HG03103 (cell line): ENCODE measurements at regions not wholly inside any gene's neighbourhood (a gene's known extent, or its start where the extent isn't known, plus 50 kb on each side); places are given as distances from the start of the nearest gene placed in this dataset.

Experiments used
- ATAC-seq: cut with Tn5 transposase; IDR thresholded peaks from one replicate; pipeline ENCODE4 v1.9.1; 2021; ENCODE audit warnings: low read depth; ENCODE audit not compliant: unreplicated experiment

GRCh38 chr2:171225989-171226388 is 65.3 kb upstream of the TLK1 start:
- no peak for ATAC-seq

DNA sequence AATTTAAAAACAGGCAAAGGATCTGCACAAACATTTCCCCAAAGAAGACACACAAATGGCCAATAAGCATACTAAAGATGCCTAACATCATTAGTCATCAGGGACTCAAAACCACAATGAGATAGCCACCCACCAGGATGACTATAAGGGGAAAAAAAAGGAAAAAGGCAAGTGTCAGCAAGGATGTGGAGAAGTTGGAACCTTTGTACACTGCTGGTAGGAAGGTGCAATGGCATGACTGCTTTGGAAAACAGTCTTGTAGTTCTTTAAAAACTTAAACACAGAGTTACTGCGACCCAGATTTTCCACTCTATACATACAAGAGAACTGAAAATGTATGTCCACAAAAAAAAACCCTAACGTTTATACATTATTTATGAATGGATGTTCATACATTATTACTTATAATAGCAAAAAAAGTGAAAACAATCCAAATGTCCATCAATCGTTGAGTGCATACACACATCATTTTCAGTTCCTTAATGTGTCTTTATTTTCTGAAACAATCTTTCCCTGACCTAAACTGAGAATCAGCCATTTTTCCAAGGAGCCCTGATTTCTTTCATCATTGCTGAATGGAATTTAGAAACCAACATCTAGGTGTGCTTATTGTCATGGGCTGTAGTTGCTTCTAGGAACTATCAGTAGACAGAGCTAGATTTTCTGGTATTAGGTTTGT is 64.7 kb upstream of the TLK1 start:
- ATAC-seq, result no peak

DNA sequence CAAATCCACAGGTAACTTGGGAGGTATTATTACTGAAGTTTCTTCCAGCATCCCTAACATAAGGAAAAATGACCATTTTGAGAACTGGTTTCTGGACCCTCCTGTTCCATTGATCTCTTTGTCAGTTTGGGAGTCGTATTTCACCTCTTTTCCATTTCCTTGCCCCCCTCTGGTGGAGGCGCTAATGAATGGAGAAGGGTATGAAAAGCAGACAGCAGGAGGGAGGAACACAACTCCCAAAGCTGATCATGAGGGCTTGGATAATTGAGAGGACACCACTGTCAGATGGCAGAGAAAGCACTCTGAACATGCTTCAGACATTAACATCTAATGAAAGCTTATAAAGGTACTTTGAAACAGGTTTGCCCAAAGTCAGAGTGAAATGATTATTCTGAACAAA is 56.6 kb upstream of the TLK1 start:
- no peak for ATAC-seq

DNA sequence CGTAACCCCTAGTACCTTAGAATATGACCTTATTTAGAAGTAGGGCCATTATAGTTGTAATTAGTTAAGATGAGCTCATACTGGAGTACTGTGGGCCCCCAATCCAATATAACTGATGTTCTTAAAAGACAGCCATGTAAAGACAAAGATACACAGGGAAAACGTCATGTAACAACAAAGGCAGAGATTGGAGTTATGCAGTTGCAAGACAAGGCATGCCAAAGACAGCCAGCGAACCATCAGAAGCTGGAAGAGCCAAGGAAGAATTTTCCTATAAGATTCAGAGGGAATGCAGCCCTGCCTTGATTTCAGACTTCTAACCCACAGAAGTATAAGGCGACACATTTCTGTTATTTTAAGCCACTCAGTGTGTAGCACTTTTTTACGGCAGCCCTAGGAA is 55.9 kb upstream of the TLK1 start:
- no peak for ATAC-seq

- ATAC-seq, result no peak
Measured at GRCh38 chr2:171214093-171214492, 53.4 kb upstream of the TLK1 start.

DNA sequence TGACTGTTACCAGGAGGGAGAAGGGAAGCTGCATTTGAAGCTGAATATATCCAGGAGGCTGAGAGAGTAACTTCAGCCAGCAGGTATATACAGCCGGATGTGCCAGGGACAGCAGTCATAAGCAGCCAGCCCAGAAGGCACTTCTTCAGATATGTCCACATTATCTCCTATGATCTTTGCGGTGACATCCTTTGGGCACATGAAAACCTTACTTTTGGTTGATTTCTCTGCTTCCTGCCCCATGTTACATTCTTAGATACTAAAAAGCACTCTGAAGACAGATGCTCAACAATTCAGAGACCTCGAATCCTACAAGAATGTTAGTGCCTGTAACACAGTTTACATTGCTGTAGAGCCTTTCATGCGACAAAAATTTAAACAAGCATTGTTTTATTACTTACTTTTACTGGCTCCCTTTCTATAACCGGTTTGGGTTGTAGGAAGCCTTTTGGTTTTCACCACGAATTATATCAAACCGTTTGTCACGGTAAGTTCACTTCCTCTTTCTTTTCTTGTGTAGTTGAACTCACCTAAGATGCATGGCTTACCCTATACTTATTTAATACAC is 50.3 kb upstream of the TLK1 start:
- ATAC-seq, result peak; percentile 73
